B cell (primary cell): ENCODE measurements at regions not wholly inside any gene's neighbourhood (a gene's known extent, or its start where the extent isn't known, plus 50 kb on each side); places are given as distances from the start of the nearest gene placed in this dataset.

Experiments used
- CTCF ChIP-seq: fragments of 200-600 bp; IDR thresholded peaks from one replicate; pipeline ENCODE4 v1.8.0; 2022; ENCODE audit warnings: antibody characterized with exemption, mild to moderate bottlenecking
- EZH2 ChIP-seq: IDR thresholded peaks from 2 replicates; pipeline ENCODE4 v1.6.1; 2012; ENCODE audit warnings: borderline replicate concordance, low read depth, mild to moderate bottlenecking, moderate library complexity, low read length; ENCODE audit not compliant: insufficient read depth, poor library complexity, severe bottlenecking

- TF ChIP-seq CTCF (no peak), EZH2 (no peak)
Measured at GRCh38 chr2:83112858-83113257, 1346.2 kb downstream of the SUCLG1 start.
